ENCODE measurements at regions not wholly inside any gene's neighbourhood (a gene's known extent, or its start where the extent isn't known, plus 50 kb on each side); places are given as distances from the start of the nearest gene placed in this dataset.

DNA sequence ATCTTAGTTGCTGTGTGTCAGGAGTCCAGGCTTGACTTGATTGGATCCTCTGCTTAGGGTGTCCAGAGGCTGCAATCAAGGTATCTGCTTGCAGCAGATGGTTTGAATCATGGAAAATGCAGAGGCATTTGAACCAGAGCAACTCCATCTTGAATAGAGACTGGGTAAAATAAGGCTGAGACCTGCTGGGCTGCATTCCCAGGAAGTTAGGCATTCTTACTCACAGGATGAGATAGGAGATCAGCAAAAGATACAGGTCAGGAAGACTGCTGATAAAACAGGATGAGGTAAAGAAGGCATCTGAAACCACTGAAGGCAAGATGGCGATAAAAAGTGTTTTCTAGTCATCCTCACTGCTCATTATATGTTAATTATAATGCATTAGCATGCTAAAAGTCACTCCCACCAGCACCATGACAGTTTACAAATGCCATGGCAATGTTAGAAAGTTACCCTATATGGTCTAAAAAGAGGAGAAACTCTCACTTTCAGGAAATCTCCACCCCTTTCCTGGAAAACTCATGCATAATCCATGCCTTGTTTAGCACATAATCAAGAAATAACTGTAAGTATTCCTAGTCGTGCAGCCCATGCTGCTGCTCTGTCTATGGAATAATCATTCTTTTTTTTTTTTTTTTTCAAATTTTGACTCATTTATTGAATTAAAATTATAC, 218.3 kb upstream of the CPNE8 start:
- Mint-ChIP-seq H3K27me3 (ENCODE audit: unreplicated experiment) (no peaks in the 10 kb centered on the region), H3K4me1 (ENCODE audit: low read depth, unreplicated experiment) (no peaks in the 10 kb centered on the region), H3K4me3 (ENCODE audit: low read depth, unreplicated experiment) (no peak overlapping the region), H3K9me3 (ENCODE audit: low read depth, unreplicated experiment) (no peaks in the 10 kb centered on the region), H3K27ac (ENCODE audit: unreplicated experiment) (no peak overlapping the region), H3K36me3 (ENCODE audit: insufficient read depth, unreplicated experiment) (no peaks in the 10 kb centered on the region)
- intact Hi-C loops (cut with micrococcal nuclease; ENCODE audit: unreplicated experiment) = no loop called here
- TF ChIP-seq, protein P1, sequence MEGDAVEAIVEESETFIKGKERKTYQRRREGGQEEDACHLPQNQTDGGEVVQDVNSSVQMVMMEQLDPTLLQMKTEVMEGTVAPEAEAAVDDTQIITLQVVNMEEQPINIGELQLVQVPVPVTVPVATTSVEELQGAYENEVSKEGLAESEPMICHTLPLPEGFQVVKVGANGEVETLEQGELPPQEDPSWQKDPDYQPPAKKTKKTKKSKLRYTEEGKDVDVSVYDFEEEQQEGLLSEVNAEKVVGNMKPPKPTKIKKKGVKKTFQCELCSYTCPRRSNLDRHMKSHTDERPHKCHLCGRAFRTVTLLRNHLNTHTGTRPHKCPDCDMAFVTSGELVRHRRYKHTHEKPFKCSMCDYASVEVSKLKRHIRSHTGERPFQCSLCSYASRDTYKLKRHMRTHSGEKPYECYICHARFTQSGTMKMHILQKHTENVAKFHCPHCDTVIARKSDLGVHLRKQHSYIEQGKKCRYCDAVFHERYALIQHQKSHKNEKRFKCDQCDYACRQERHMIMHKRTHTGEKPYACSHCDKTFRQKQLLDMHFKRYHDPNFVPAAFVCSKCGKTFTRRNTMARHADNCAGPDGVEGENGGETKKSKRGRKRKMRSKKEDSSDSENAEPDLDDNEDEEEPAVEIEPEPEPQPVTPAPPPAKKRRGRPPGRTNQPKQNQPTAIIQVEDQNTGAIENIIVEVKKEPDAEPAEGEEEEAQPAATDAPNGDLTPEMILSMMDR (IDR thresholded peaks at IDR 0.05; ENCODE audit: unreplicated experiment) = no peak
- no TSS peak for BruUV-seq (replicated peaks)
- CTCF ChIA-PET = no interaction called here
- DNase-seq = no peak

DNA sequence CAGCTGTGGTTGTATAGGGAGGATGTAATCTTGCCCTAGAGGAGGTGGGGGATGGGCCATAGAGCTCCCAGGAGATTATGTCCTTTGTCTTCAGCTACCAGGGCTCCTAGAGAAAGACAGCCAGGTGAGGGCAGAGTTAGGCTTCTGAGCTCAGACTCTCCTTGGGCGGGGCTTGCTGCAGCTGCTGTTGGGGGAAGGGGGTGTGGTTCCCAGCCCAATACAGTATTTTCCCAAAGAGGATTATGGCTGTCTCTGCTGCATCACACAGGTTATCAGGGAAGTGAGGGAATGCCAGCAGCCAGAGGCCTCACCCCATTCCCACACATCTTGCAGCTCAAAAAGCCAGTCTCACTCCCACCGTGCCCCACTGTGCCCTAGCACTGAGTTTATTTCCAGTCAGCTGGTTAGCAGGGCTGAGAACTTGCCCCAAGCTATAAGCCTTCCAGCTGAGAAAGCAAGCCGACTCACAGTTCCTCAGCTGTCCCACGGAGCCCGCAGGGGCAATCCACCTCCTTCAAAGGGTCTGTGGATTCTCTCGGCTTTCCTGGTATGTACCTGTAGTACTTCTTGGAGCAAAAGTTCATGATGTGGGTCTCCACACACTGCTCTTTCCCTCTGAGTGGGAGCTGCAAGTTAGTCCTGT, 217.3 kb upstream of the CPNE8 start:
- TF ChIP-seq, protein P1 (IDR thresholded peaks at IDR 0.05; ENCODE audit: unreplicated experiment) = no peak
- DNase-seq = no peak
- H3K27me3 Mint-ChIP-seq (ENCODE audit: unreplicated experiment) = no peaks in the 10 kb centered on the region
- no TSS peak for BruUV-seq (replicated peaks)
- no peak overlapping the region for H3K27ac Mint-ChIP-seq (ENCODE audit: unreplicated experiment)
- H3K4me1 Mint-ChIP-seq (ENCODE audit: low read depth, unreplicated experiment) = no peaks in the 10 kb centered on the region
- H3K4me3 Mint-ChIP-seq (ENCODE audit: low read depth, unreplicated experiment) = no peak overlapping the region
- H3K36me3 Mint-ChIP-seq (ENCODE audit: insufficient read depth, unreplicated experiment) = no peaks in the 10 kb centered on the region
- intact Hi-C loops (cut with micrococcal nuclease; ENCODE audit: unreplicated experiment) = no loop called here
- no peaks in the 10 kb centered on the region for H3K9me3 Mint-ChIP-seq (ENCODE audit: low read depth, unreplicated experiment)
- CTCF ChIA-PET = no interaction called here

DNA sequence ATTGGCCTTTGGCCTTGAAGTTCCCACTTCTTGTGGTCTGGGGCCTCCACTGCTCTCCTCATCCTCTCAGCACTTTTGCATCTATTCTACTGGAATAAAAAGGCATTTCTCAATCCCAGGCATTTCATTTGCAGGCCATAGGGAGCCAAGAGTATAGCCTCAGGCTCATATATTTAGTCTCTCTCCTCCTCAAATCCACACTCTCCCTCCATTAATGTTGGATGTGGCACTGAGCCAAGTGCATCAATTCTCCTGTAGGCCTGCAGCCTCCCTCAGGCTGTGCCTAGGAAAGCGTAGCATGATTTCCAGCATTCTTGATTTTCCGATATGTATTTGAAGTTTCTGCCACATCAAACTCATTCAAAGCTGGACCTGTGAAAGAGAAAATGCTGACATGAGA, 211.5 kb upstream of the CPNE8 start:
- no peak for DNase-seq
- Mint-ChIP-seq H3K27me3 (ENCODE audit: unreplicated experiment) (no peaks in the 10 kb centered on the region), H3K4me1 (ENCODE audit: low read depth, unreplicated experiment) (no peaks in the 10 kb centered on the region), H3K36me3 (ENCODE audit: insufficient read depth, unreplicated experiment) (no peaks in the 10 kb centered on the region), H3K4me3 (ENCODE audit: low read depth, unreplicated experiment) (no peak overlapping the region), H3K9me3 (ENCODE audit: low read depth, unreplicated experiment) (no peaks in the 10 kb centered on the region), H3K27ac (ENCODE audit: unreplicated experiment) (no peak overlapping the region)
- CTCF ChIA-PET = no interaction called here
- no TSS peak for BruUV-seq (replicated peaks)
- TF ChIP-seq, protein P1 (IDR thresholded peaks at IDR 0.05; ENCODE audit: unreplicated experiment) = no peak
- intact Hi-C loops (cut with micrococcal nuclease; ENCODE audit: unreplicated experiment) = no loop called here

DNA sequence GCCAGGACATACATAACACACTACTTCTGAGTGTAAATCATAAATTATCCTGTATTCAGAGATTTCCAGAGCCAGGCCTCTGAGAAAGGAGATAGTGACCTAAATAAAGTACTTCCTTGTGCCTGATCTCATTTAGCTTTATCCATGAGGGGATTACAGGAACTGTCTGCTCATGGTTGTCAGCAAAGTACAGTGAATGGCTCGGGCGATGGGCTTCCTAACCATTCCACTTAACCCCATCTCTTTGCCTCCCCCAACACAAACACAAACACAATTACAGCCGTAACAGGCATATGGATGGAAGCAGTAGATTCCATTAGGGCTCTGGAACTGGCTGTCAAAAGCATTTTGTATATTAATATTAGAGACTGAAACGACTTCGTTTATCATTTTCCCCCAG, 206.7 kb upstream of the CPNE8 start:
- TF ChIP-seq, protein P1 (IDR thresholded peaks at IDR 0.05; ENCODE audit: unreplicated experiment) = no peak
- DNase-seq = no peak
- CTCF ChIA-PET = no interaction called here
- Mint-ChIP-seq H3K4me3 (ENCODE audit: low read depth, unreplicated experiment) (no peak overlapping the region), H3K27me3 (ENCODE audit: unreplicated experiment) (no peaks in the 10 kb centered on the region), H3K27ac (ENCODE audit: unreplicated experiment) (no peak overlapping the region), H3K9me3 (ENCODE audit: low read depth, unreplicated experiment) (no peaks in the 10 kb centered on the region), H3K4me1 (ENCODE audit: low read depth, unreplicated experiment) (no peaks in the 10 kb centered on the region), H3K36me3 (ENCODE audit: insufficient read depth, unreplicated experiment) (no peaks in the 10 kb centered on the region)
- intact Hi-C loops (cut with micrococcal nuclease; ENCODE audit: unreplicated experiment) = no loop called here
- no TSS peak for BruUV-seq (replicated peaks)

Data from Calu3 (cell line).